ENCODE measurements at regions not wholly inside any gene's neighbourhood (a gene's known extent, or its start where the extent isn't known, plus 50 kb on each side); places are given as distances from the start of the nearest gene placed in this dataset.
A peak's percentile ranks its signal among the peaks of the same experiment; 100 is the strongest.

DNA sequence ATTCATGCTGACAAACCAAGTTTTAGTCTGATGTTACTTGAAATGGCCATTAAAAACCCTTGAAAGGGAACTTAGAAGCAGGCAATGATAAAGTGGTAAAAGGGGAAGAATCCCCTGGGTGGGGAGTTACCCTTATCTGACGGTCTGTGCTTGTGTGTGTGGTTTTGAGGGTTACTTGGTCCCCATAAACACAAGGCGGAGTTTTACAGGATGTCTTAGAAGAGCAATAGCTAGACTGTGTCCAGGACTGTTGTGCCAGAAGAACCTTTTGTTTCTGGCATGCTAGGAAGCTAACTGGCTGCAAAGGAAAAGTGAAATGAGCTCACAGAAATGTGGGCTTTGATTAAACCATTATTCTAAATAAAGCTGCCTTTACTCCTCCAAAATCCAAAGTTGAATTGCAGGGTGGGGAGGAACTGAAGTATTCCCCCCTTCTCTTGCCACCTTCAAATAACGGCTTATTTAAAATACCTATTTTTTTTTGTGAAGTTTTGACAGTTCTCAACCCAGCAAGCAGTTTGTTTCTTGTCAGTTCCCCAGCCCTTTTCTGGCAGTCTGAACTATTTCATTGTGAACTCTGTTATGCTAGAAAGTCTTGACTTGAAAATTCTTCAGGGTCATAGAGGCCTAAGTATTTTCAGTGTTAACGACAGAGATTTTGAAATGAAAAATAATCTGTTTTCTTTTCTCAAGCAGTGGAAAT is 443.5 kb downstream of the OTOL1 start:
- Histone ChIP-seq H4K91ac (ENCODE audit: insufficient read length, low read depth, low read length) (no peak overlapping the region), H3K9me3 (ENCODE audit: control insufficient read depth, low read depth, low read length) (no peaks in the 10 kb centered on the region), H3K18ac (ENCODE audit: insufficient read length, low read depth, low read length) (no peak overlapping the region), H3K23ac (ENCODE audit: insufficient read length, low read depth, low read length) (no peak overlapping the region), H3K79me1 (ENCODE audit: insufficient read depth, low read depth, low read length, poor library complexity, severe bottlenecking) (no peaks in the 10 kb centered on the region), H2AFZ (ENCODE audit: low read length) (no peak overlapping the region), H4K20me1 (ENCODE audit: control insufficient read depth, insufficient read depth, insufficient read length) (no peaks in the 10 kb centered on the region), H2BK120ac (ENCODE audit: low read depth, low read length, poor library complexity, severe bottlenecking) (no peak overlapping the region), H3K14ac (ENCODE audit: insufficient read depth, low read length) (no peak overlapping the region), H3K4me2 (ENCODE audit: insufficient read depth, insufficient read length, low read length) (no peak overlapping the region), H2AK5ac (ENCODE audit: insufficient read length, low read length) (no peak overlapping the region), H3K4ac (ENCODE audit: low read depth, low read length) (no peak overlapping the region), H3T11ph (ENCODE audit: low read length) (no peak overlapping the region), H3K4me1 (ENCODE audit: insufficient read depth, low read length) (no peaks in the 10 kb centered on the region), H2BK20ac (ENCODE audit: low read depth, low read length, poor library complexity, severe bottlenecking) (no peak overlapping the region), H3K79me2 (ENCODE audit: insufficient read depth, low read length) (no peaks in the 10 kb centered on the region), H3K9ac (ENCODE audit: extremely low read depth, insufficient read length, low read length) (no peak overlapping the region), H4K8ac (replicated peaks; ENCODE audit: insufficient read length, low read depth, low read length) (no peak overlapping the region), H3K27me3 (ENCODE audit: insufficient read depth, low read length) (no peaks in the 10 kb centered on the region), H2BK12ac (ENCODE audit: insufficient read length, low read depth, low read length) (no peak overlapping the region), H4K5ac (ENCODE audit: insufficient read length, low read depth, low read length) (no peak overlapping the region), H3K27ac (ENCODE audit: insufficient read length, low read depth, low read length) (no peak overlapping the region), H3K56ac (ENCODE audit: insufficient read length, low read depth, low read length) (no peak overlapping the region), H2BK15ac (ENCODE audit: low read depth, low read length) (no peak overlapping the region), H3K23me2 (ENCODE audit: insufficient read length, low read depth, low read length, poor library complexity, severe bottlenecking) (no peaks in the 10 kb centered on the region), H2BK5ac (ENCODE audit: insufficient read length, low read length) (no peak overlapping the region)
- Mint-ChIP-seq H3K4me3 (no peak overlapping the region), H3K4me1 (peaks cover 2 to 8% of the 10 kb centered on the region in 2 experiments; a peak in 3 of 4 replicates), H3K9me3 (peaks cover 13 to 21% of the 10 kb centered on the region in 2 experiments; a peak in 4 of 5 replicates), H3K27ac (0 out of 7 replicates have a peak overlapping the region, but pooled peaks of 1 of the 3 experiments have one; percentile 29), H3K27me3 (ENCODE audit: low read depth) (no peaks in the 10 kb centered on the region), H3K36me3 (ENCODE audit: insufficient read depth in 1 of 3, low read depth in 3 of 3) (peaks cover 0 to 11% (median 9%) of the 10 kb centered on the region in 3 experiments; a peak in 6 of 7 replicates)
- no peak for DNase-seq
- no CpG with 5 or more reads among the region's 4 CpGs for WGBS (ENCODE audit: extremely low coverage, insufficient read length, low lambda C conversion rate)
- TF ChIP-seq, protein P1, sequence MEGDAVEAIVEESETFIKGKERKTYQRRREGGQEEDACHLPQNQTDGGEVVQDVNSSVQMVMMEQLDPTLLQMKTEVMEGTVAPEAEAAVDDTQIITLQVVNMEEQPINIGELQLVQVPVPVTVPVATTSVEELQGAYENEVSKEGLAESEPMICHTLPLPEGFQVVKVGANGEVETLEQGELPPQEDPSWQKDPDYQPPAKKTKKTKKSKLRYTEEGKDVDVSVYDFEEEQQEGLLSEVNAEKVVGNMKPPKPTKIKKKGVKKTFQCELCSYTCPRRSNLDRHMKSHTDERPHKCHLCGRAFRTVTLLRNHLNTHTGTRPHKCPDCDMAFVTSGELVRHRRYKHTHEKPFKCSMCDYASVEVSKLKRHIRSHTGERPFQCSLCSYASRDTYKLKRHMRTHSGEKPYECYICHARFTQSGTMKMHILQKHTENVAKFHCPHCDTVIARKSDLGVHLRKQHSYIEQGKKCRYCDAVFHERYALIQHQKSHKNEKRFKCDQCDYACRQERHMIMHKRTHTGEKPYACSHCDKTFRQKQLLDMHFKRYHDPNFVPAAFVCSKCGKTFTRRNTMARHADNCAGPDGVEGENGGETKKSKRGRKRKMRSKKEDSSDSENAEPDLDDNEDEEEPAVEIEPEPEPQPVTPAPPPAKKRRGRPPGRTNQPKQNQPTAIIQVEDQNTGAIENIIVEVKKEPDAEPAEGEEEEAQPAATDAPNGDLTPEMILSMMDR (conservative IDR thresholded peaks at IDR 0.05): no peak

Measured in H9 (cell line).